ENCODE measurements at regions not wholly inside any gene's neighbourhood (a gene's known extent, or its start where the extent isn't known, plus 50 kb on each side); places are given as distances from the start of the nearest gene placed in this dataset.

DNA sequence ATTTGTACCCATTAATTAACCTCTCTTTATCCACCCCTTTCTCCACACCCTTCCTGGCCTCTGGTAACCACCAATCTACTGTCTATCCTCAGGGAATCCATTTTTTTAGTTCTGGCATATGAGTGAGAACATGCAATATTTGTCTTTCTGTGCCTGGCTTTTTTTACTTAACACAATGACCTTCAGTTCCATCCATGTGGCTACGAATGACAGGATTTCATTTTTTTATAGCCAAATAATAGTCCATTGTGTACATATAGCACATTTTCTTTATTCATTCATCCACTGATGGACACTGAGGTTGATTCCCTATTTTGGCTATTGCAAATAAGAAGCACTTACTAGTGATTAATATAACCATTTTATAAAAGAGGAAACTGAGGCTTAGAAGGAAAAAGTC is 109.9 kb upstream of the NANOGP8 start:
- no peaks in the 10 kb centered on the region for H3K79me2 ChIP-seq (ENCODE audit: low read depth)
- H3K4me2 ChIP-seq: no peak overlapping the region
- no peaks in the 10 kb centered on the region for H3K9me2 ChIP-seq (ENCODE audit: insufficient read depth)
- TF ChIP-seq EZH2 (IDR thresholded peaks at IDR 0.05; ENCODE audit: low read depth): no peak
- TF ChIP-seq, protein P1, sequence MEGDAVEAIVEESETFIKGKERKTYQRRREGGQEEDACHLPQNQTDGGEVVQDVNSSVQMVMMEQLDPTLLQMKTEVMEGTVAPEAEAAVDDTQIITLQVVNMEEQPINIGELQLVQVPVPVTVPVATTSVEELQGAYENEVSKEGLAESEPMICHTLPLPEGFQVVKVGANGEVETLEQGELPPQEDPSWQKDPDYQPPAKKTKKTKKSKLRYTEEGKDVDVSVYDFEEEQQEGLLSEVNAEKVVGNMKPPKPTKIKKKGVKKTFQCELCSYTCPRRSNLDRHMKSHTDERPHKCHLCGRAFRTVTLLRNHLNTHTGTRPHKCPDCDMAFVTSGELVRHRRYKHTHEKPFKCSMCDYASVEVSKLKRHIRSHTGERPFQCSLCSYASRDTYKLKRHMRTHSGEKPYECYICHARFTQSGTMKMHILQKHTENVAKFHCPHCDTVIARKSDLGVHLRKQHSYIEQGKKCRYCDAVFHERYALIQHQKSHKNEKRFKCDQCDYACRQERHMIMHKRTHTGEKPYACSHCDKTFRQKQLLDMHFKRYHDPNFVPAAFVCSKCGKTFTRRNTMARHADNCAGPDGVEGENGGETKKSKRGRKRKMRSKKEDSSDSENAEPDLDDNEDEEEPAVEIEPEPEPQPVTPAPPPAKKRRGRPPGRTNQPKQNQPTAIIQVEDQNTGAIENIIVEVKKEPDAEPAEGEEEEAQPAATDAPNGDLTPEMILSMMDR (conservative IDR thresholded peaks at IDR 0.05): no peak
- no peaks in the 10 kb centered on the region for H3F3A ChIP-seq (ENCODE audit: insufficient read depth, low read depth)
- ChIA-PET POLR2A (ENCODE audit: unreplicated experiment) (no interaction called here), CTCF (no interaction called here)
- no peaks in the 10 kb centered on the region for H3K36me3 ChIP-seq (ENCODE audit: low read depth)
- no peak for DNase-seq
- H3K4me3 ChIP-seq: no peak overlapping the region
- H4K20me1 ChIP-seq (ENCODE audit: insufficient read depth): no peaks in the 10 kb centered on the region
- no peaks in the 10 kb centered on the region for H3K9me3 ChIP-seq (ENCODE audit: insufficient read depth, low read depth)
- no peak overlapping the region for H3K27ac ChIP-seq
- no peaks in the 10 kb centered on the region for H3K27me3 ChIP-seq (ENCODE audit: insufficient read depth, low read depth)
- BruUV-seq (replicated peaks): no TSS peak
- H2AFZ ChIP-seq: no peak overlapping the region
- no peaks in the 10 kb centered on the region for H3K4me1 ChIP-seq (replicated peaks; ENCODE audit: insufficient read depth)
- intact Hi-C loops (cut with micrococcal nuclease; ENCODE audit: unreplicated experiment): no loop called here

DNA sequence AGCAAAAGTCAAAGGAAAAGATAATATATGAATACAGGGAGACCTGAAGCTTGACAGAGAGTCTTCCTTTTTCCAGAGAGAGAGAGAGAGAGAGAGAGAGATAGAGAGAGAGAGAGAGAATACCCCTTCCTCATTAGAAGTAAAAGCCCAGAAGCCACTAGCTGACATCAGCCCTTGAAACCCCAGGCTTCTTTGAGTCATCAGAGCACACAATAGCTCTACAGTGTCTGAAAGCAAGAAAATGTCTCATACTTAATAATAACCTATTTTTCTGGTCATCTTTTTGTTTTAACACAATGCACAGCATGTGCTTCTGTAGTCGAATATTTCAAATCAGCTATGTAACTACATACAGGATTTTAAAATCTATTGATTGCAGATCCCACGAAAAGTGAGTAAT is 109.2 kb upstream of the NANOGP8 start:
- no peaks in the 10 kb centered on the region for H3K79me2 ChIP-seq (ENCODE audit: low read depth)
- no peak overlapping the region for H2AFZ ChIP-seq
- no peaks in the 10 kb centered on the region for H3K9me2 ChIP-seq (ENCODE audit: insufficient read depth)
- ChIA-PET CTCF (no interaction called here), POLR2A (ENCODE audit: unreplicated experiment) (no interaction called here)
- DNase-seq: no peak
- intact Hi-C loops (cut with micrococcal nuclease; ENCODE audit: unreplicated experiment): no loop called here
- BruUV-seq (replicated peaks): no TSS peak
- H3K9me3 ChIP-seq (ENCODE audit: insufficient read depth, low read depth): no peaks in the 10 kb centered on the region
- no peaks in the 10 kb centered on the region for H3K27me3 ChIP-seq (ENCODE audit: insufficient read depth, low read depth)
- H3K4me3 ChIP-seq: no peak overlapping the region
- H4K20me1 ChIP-seq (ENCODE audit: insufficient read depth): no peaks in the 10 kb centered on the region
- H3K4me1 ChIP-seq (replicated peaks; ENCODE audit: insufficient read depth): no peaks in the 10 kb centered on the region
- no peaks in the 10 kb centered on the region for H3F3A ChIP-seq (ENCODE audit: insufficient read depth, low read depth)
- TF ChIP-seq EZH2 (IDR thresholded peaks at IDR 0.05; ENCODE audit: low read depth): no peak
- TF ChIP-seq, protein P1 (conservative IDR thresholded peaks at IDR 0.05): no peak
- no peaks in the 10 kb centered on the region for H3K36me3 ChIP-seq (ENCODE audit: low read depth)
- no peak overlapping the region for H3K4me2 ChIP-seq
- H3K27ac ChIP-seq: no peak overlapping the region

DNA sequence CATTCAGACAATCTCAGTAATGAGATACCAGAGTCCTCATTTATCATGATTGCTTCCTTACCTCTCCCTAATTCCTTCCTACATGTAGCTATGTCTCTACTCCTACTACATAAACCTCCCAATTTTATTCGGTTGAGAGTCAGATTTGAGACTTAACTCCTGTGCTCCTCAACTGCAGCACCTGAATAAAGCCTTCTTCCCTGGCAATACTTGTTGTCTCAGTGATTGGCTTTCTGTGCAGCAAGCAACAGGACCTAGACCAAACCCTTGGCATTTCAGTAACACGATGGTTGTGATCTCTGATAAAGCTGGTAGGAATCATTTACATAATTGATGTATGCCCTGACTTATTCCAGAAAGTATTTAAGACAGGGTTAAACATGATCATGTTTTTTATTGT is 106.7 kb upstream of the NANOGP8 start:
- Histone ChIP-seq H3K4me1 (replicated peaks; ENCODE audit: insufficient read depth) (no peaks in the 10 kb centered on the region), H3K27ac (no peak overlapping the region), H3K4me2 (no peak overlapping the region), H3K27me3 (ENCODE audit: insufficient read depth, low read depth) (no peaks in the 10 kb centered on the region), H3K9me2 (ENCODE audit: insufficient read depth) (no peaks in the 10 kb centered on the region), H3F3A (ENCODE audit: insufficient read depth, low read depth) (no peaks in the 10 kb centered on the region), H3K36me3 (ENCODE audit: low read depth) (no peaks in the 10 kb centered on the region), H4K20me1 (ENCODE audit: insufficient read depth) (no peaks in the 10 kb centered on the region), H2AFZ (no peak overlapping the region), H3K4me3 (no peak overlapping the region), H3K79me2 (ENCODE audit: low read depth) (no peaks in the 10 kb centered on the region), H3K9me3 (ENCODE audit: insufficient read depth, low read depth) (no peaks in the 10 kb centered on the region)
- CTCF ChIA-PET: no interaction called here
- intact Hi-C loops (cut with micrococcal nuclease; ENCODE audit: unreplicated experiment): no loop called here
- POLR2A ChIA-PET (ENCODE audit: unreplicated experiment): interaction anchor here (0.5 kb wide), 1 partner anchor 86 kb away, joined by 3 read pairs; no protein-coding TSS in a partner anchor
- no peak for DNase-seq
- BruUV-seq (replicated peaks): no TSS peak
- no peak for TF ChIP-seq EZH2 (IDR thresholded peaks at IDR 0.05; ENCODE audit: low read depth)
- TF ChIP-seq, protein P1 (conservative IDR thresholded peaks at IDR 0.05): no peak
